OCI-LY7 (cell line): ENCODE measurements at regions not wholly inside any gene's neighbourhood (a gene's known extent, or its start where the extent isn't known, plus 50 kb on each side); places are given as distances from the start of the nearest gene placed in this dataset.

Experiments used
- BruUV-seq: library from RNA; stranded (reverse); fragments of 400-500 nt; replicated peaks from 2 replicates; lab custom pipeline; 2021; lab: Mats Ljungman, UMichigan
- CTCF ChIA-PET: fragments of 300-600 bp; sonication (Branson Sonifier 250); formaldehyde crosslinking; loops from one replicate; lab custom pipeline; 2022; ENCODE audit warnings: antibody characterized with exemption; ENCODE audit not compliant: unreplicated experiment; lab: Charles Lee
- POLR2A ChIA-PET: fragments of 300-600 bp; sonication (Branson Sonifier 250); formaldehyde crosslinking; loops from one replicate; lab custom pipeline; 2022; ENCODE audit warnings: antibody characterized with exemption; lab: Charles Lee
- DNase-seq: peaks from one replicate; pipeline ENCODE4 v3.0.0-alpha.2; 2015; ENCODE audit warnings: low spot score
- H2AFZ ChIP-seq: fragments of 200-600 bp; sonication (generic), shearing (Covaris generic); 2 replicates; pipeline ENCODE4 v1.6.1; 2014; ENCODE audit warnings: mild to moderate bottlenecking, antibody characterized with exemption, low read length, moderate library complexity
- H3K27ac ChIP-seq: fragments of 200-600 bp; sonication (generic); 2 replicates; pipeline ENCODE4 v1.5.1; 2014; ENCODE audit warnings: mixed run types, low read depth, mild to moderate bottlenecking, moderate library complexity, low read length, inconsistent platforms; ENCODE audit not compliant: poor library complexity, severe bottlenecking
- H3K36me3 ChIP-seq: fragments of 200-600 bp; sonication (generic); 2 replicates; pipeline ENCODE4 v1.6.1; 2014; ENCODE audit warnings: mild to moderate bottlenecking, antibody characterized with exemption, low read length, moderate library complexity, mixed read lengths; ENCODE audit not compliant: insufficient read depth
- H3K4me1 ChIP-seq: fragments of 200-600 bp; sonication (generic); 2 replicates; pipeline ENCODE4 v1.5.1; 2014; ENCODE audit warnings: mild to moderate bottlenecking, low read length; ENCODE audit not compliant: insufficient read depth, poor library complexity, severe bottlenecking
- H3K4me2 ChIP-seq: fragments of 200-600 bp; sonication (generic); 2 replicates; pipeline ENCODE4 v1.6.1; 2014; ENCODE audit warnings: mild to moderate bottlenecking, low read length
- H3K4me3 ChIP-seq: fragments of 200-600 bp; sonication (generic); 2 replicates; pipeline ENCODE4 v1.5.1; 2014; ENCODE audit warnings: mild to moderate bottlenecking, low read depth, low read length; ENCODE audit not compliant: poor library complexity, severe bottlenecking
- H3K79me2 ChIP-seq: fragments of 200-600 bp; sonication (generic); 2 replicates; pipeline ENCODE4 v1.6.1; 2016; ENCODE audit warnings: low read depth, mild to moderate bottlenecking, low read length, moderate library complexity, mixed read lengths; ENCODE audit not compliant: insufficient read depth
- H3K9me2 ChIP-seq: fragments of 200-600 bp; sonication (generic); 2 replicates; pipeline ENCODE4 v1.6.1; 2016; ENCODE audit warnings: mild to moderate bottlenecking, low read length, mixed read lengths; ENCODE audit not compliant: insufficient read depth
- H3K9me3 ChIP-seq: fragments of 200-600 bp; sonication (generic); 2 replicates; pipeline ENCODE4 v1.6.1; 2014; ENCODE audit warnings: mild to moderate bottlenecking, mixed run types, low read length, mixed read lengths
- H4K20me1 ChIP-seq: fragments of 200-600 bp; sonication (generic); 2 replicates; pipeline ENCODE4 v1.6.1; 2014; ENCODE audit warnings: mild to moderate bottlenecking, antibody characterized with exemption, low read length, moderate library complexity, mixed read lengths; ENCODE audit not compliant: insufficient read depth
- EZH2phosphoT487 ChIP-seq: fragments of 200-600 bp; sonication (generic); IDR thresholded peaks from 2 replicates; pipeline ENCODE4 v1.6.1; 2018; ENCODE audit warnings: low read depth, borderline replicate concordance, mild to moderate bottlenecking, mixed run types, antibody characterized with exemption, low read length, moderate library complexity, mixed read lengths
- intact Hi-C: fragments of 100-400 bp; cut with micrococcal nuclease; formaldehyde crosslinking; loops from one replicate; pipeline ENCODE4 v1.10.0; 2022; ENCODE audit not compliant: unreplicated experiment
- TF ChIP-seq, protein P1 (sequence below): fragments of 200-600 bp; sonication (generic); conservative IDR thresholded peaks from 2 replicates; pipeline ENCODE4 v1.5.1; 2014; ENCODE audit warnings: mild to moderate bottlenecking, antibody characterized with exemption, low read length, moderate library complexity, mixed read lengths

DNA sequence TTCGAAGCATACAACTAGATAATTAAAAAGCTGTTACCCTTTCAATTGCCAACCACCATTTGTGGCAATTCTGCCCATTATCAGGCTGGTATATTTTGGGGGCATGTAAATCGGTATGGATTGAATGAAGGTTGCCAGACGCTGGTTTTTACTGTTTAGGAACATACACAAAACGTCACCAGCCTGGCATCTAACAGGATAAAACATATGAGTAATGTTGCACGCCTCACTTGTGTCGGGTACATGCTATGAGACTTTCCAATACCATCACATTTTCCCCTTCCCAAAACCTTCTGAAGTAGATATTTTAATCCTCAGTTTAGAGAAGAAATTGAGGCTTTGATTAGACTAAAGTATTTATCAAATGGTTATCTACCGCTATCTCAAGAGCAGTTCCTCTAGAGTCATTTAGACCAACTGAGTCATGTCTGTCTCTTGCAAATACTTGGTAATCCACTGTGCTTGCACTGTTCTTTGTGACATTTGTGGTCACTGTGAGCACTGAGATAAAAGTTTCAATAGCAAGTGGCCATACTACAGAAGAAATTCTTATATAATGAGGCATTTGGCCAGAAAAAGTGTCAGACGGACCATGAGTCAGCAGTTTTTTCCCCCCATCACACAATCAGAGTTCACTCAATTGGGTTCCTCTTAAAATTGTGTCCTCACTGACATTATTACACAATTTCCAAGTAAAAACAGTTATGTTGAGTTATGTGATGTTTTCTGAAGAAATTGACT is 498.7 kb downstream of the NXPH1 start:
- Histone ChIP-seq H3K4me2 (no peak overlapping the region), H4K20me1 (no peaks in the 10 kb centered on the region), H3K4me1 (no peaks in the 10 kb centered on the region), H3K36me3 (no peaks in the 10 kb centered on the region), H2AFZ (no peak overlapping the region), H3K27ac (no peak overlapping the region), H3K4me3 (no peak overlapping the region), H3K9me2 (no peaks in the 10 kb centered on the region), H3K79me2 (no peaks in the 10 kb centered on the region), H3K9me3 (no peaks in the 10 kb centered on the region)
- BruUV-seq = no TSS peak
- ChIA-PET CTCF (no interaction called here), POLR2A (no interaction called here)
- intact Hi-C loops = no loop called here
- no peak for DNase-seq
- TF ChIP-seq, protein P1, sequence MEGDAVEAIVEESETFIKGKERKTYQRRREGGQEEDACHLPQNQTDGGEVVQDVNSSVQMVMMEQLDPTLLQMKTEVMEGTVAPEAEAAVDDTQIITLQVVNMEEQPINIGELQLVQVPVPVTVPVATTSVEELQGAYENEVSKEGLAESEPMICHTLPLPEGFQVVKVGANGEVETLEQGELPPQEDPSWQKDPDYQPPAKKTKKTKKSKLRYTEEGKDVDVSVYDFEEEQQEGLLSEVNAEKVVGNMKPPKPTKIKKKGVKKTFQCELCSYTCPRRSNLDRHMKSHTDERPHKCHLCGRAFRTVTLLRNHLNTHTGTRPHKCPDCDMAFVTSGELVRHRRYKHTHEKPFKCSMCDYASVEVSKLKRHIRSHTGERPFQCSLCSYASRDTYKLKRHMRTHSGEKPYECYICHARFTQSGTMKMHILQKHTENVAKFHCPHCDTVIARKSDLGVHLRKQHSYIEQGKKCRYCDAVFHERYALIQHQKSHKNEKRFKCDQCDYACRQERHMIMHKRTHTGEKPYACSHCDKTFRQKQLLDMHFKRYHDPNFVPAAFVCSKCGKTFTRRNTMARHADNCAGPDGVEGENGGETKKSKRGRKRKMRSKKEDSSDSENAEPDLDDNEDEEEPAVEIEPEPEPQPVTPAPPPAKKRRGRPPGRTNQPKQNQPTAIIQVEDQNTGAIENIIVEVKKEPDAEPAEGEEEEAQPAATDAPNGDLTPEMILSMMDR = no peak
- no peak for TF ChIP-seq EZH2phosphoT487

GRCh38 chr7:8932751-8933150 is 499.3 kb downstream of the NXPH1 start:
- no peaks in the 10 kb centered on the region for H4K20me1 ChIP-seq
- TF ChIP-seq, protein P1 = no peak
- TF ChIP-seq EZH2phosphoT487 = no peak
- POLR2A ChIA-PET = interaction anchor here (1.2 kb wide), 1 partner anchor 100 kb away, joined by 3 read pairs; no protein-coding TSS in a partner anchor
- no peaks in the 10 kb centered on the region for H3K36me3 ChIP-seq
- H3K79me2 ChIP-seq = no peaks in the 10 kb centered on the region
- H3K4me1 ChIP-seq = no peaks in the 10 kb centered on the region
- H3K27ac ChIP-seq = no peak overlapping the region
- H3K4me2 ChIP-seq = no peak overlapping the region
- H3K9me3 ChIP-seq = no peaks in the 10 kb centered on the region
- intact Hi-C loops = no loop called here
- H2AFZ ChIP-seq = no peak overlapping the region
- H3K4me3 ChIP-seq = no peak overlapping the region
- CTCF ChIA-PET = no interaction called here
- BruUV-seq = no TSS peak
- H3K9me2 ChIP-seq = no peaks in the 10 kb centered on the region
- DNase-seq = no peak

DNA sequence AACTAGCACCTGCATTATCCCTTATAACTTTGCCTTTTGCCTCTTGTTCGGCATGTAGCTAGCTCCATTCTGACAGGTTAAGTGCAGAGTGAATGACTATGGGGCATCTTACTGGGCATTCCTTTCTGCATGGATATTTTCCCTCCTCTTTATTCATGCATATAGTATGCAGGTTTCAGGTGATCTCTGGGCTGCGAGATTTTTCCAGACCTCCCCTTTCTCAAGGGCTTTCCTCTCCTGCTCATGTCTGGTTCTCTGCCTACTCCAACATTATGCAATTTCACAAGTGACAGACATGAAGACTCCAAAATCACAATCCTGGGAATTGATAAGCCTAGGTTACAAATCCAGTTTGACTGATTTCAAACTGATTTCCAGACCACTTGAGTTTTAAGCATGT is 503.8 kb downstream of the NXPH1 start:
- Histone ChIP-seq H3K9me2 (peaks cover 3% of the 10 kb centered on the region; the same call in 1 of the 2 replicates), H3K36me3 (no peaks in the 10 kb centered on the region), H3K4me3 (no peak overlapping the region), H3K79me2 (no peaks in the 10 kb centered on the region), H3K4me1 (no peaks in the 10 kb centered on the region), H3K27ac (no peak overlapping the region), H4K20me1 (no peaks in the 10 kb centered on the region), H2AFZ (no peak overlapping the region), H3K9me3 (no peaks in the 10 kb centered on the region), H3K4me2 (no peak overlapping the region)
- intact Hi-C loops = no loop called here
- TF ChIP-seq EZH2phosphoT487 = no peak
- TF ChIP-seq, protein P1 = no peak
- BruUV-seq = no TSS peak
- ChIA-PET CTCF (no interaction called here), POLR2A (no interaction called here)
- no peak for DNase-seq
